IMR-90 (cell line): ENCODE measurements at regions not wholly inside any gene's neighbourhood (a gene's known extent, or its start where the extent isn't known, plus 50 kb on each side); places are given as distances from the start of the nearest gene placed in this dataset.

Experiments
- CEBPB ChIP-seq: IDR thresholded peaks from 2 replicates; pipeline ENCODE4 v1.6.1; 2012; ENCODE audit warnings: low read depth, low read length, improper control_type of control experiment
- CTCF ChIP-seq: conservative IDR thresholded peaks from 2 replicates; pipeline ENCODE4 v1.5.1; 2012; ENCODE audit warnings: mild to moderate bottlenecking, low read depth, low read length, improper control_type of control experiment
- ELK1 ChIP-seq: fragments of 150-350 bp; IDR thresholded peaks from 2 replicates; pipeline ENCODE4 v1.6.1; 2016; ENCODE audit warnings: low read depth, mild to moderate bottlenecking, low read length, moderate library complexity, borderline replicate concordance
- FOS ChIP-seq: fragments of 150-350 bp; IDR thresholded peaks from 2 replicates; pipeline ENCODE4 v1.6.1; 2016; ENCODE audit warnings: low read depth, low read length
- MAFK ChIP-seq: IDR thresholded peaks from 2 replicates; pipeline ENCODE4 v1.6.1; 2012; ENCODE audit warnings: low read depth, low read length, improper control_type of control experiment
- MAZ ChIP-seq: IDR thresholded peaks from 2 replicates; pipeline ENCODE4 v1.6.1; 2012; ENCODE audit warnings: low read depth, mild to moderate bottlenecking, low read length, improper control_type of control experiment, moderate library complexity, borderline replicate concordance
- NFE2L2 ChIP-seq: fragments of 150-350 bp; IDR thresholded peaks from 2 replicates; pipeline ENCODE4 v1.6.1; 2016; ENCODE audit warnings: low read depth, mild to moderate bottlenecking, low read length
- POLR2A ChIP-seq: IDR thresholded peaks from 2 replicates; pipeline ENCODE4 v1.6.1; 2012; ENCODE audit warnings: mild to moderate bottlenecking, low read depth, low read length
- RAD21 ChIP-seq: IDR thresholded peaks from 2 replicates; pipeline ENCODE4 v1.6.1; 2012; ENCODE audit warnings: low read length, improper control_type of control experiment

GRCh38 chr16:9261376-9261775 lies 169.9 kb downstream of the HAPSTR1 start:
- no peak for TF ChIP-seq POLR2A
- no peak for TF ChIP-seq CTCF
- no peak for TF ChIP-seq MAFK
- no peak for TF ChIP-seq ELK1
- no peak for TF ChIP-seq RAD21
- TF ChIP-seq FOS: no peak
- no peak for TF ChIP-seq NFE2L2
- TF ChIP-seq CEBPB: no peak
- TF ChIP-seq MAZ: no peak
